GM23248 (cell line): ENCODE measurements at regions not wholly inside any gene's neighbourhood (a gene's known extent, or its start where the extent isn't known, plus 50 kb on each side); places are given as distances from the start of the nearest gene placed in this dataset.

Source experiments
- EZH2 ChIP-seq: fragments of 200-600 bp; sonication (generic); IDR thresholded peaks from 2 replicates; pipeline ENCODE4 v1.6.1; 2018; ENCODE audit warnings: antibody characterized with exemption, mild to moderate bottlenecking; ENCODE audit not compliant: insufficient read depth, poor library complexity, severe bottlenecking
- EZH2phosphoT487 ChIP-seq: fragments of 200-600 bp; sonication (generic); IDR thresholded peaks from 2 replicates; pipeline ENCODE4 v1.6.1; 2018; ENCODE audit warnings: antibody characterized with exemption, moderate library complexity, mild to moderate bottlenecking, low read depth; ENCODE audit not compliant: insufficient read depth

GRCh38 chr6:84447651-84448050 lies 220.2 kb upstream of the CEP162 start:
- TF ChIP-seq EZH2 (no peak), EZH2phosphoT487 (no peak)
